HG03432 (cell line): ENCODE measurements at regions not wholly inside any gene's neighbourhood (a gene's known extent, or its start where the extent isn't known, plus 50 kb on each side); places are given as distances from the start of the nearest gene placed in this dataset.

Experiments used
- ATAC-seq: cut with Tn5 transposase; IDR thresholded peaks from one replicate; pipeline ENCODE4 v1.9.1; 2021; ENCODE audit warnings: mild to moderate bottlenecking, moderate library complexity; ENCODE audit not compliant: unreplicated experiment

- ATAC-seq: no peak
These were observed 163.5 kb upstream of the LMO4 start for GRCh38 chr1:87165177-87165576.

- ATAC-seq: no peak
These were observed 161.4 kb upstream of the LMO4 start for GRCh38 chr1:87167157-87167789.

GRCh38 chr1:87167848-87168525 lies 160.7 kb upstream of the LMO4 start:
- no peak for ATAC-seq

- no peak for ATAC-seq
These were observed 159.3 kb upstream of the LMO4 start for GRCh38 chr1:87169263-87169910.

- ATAC-seq: no peak
These were observed 158.5 kb upstream of the LMO4 start for GRCh38 chr1:87170157-87170556.

- no peak for ATAC-seq
These were observed 157.6 kb upstream of the LMO4 start for GRCh38 chr1:87170931-87171598.

GRCh38 chr1:87173231-87173630 lies 155.4 kb upstream of the LMO4 start:
- no peak for ATAC-seq

- ATAC-seq: no peak
These were observed 153.9 kb upstream of the LMO4 start for GRCh38 chr1:87174724-87175245.

GRCh38 chr1:87176087-87176486 lies 152.6 kb upstream of the LMO4 start:
- ATAC-seq: no peak

- no peak for ATAC-seq
These were observed 152.2 kb upstream of the LMO4 start for GRCh38 chr1:87176514-87176913.

- ATAC-seq: no peak
These were observed 150.2 kb upstream of the LMO4 start for GRCh38 chr1:87178441-87178840.

- ATAC-seq: no peak
These were observed 149.4 kb upstream of the LMO4 start for GRCh38 chr1:87179076-87179810.

GRCh38 chr1:87179851-87180519 lies 148.7 kb upstream of the LMO4 start:
- no peak for ATAC-seq

- no peak for ATAC-seq
These were observed 148.0 kb upstream of the LMO4 start for GRCh38 chr1:87180682-87181081.

- ATAC-seq: no peak
These were observed 146.1 kb upstream of the LMO4 start for GRCh38 chr1:87182611-87183010.

GRCh38 chr1:87185077-87185476 lies 143.6 kb upstream of the LMO4 start:
- ATAC-seq: no peak

GRCh38 chr1:87186346-87186745 lies 142.3 kb upstream of the LMO4 start:
- no peak for ATAC-seq

GRCh38 chr1:87188640-87189039 lies 140.0 kb upstream of the LMO4 start:
- no peak for ATAC-seq

- ATAC-seq: no peak
These were observed 138.3 kb upstream of the LMO4 start for GRCh38 chr1:87190402-87190801.

- no peak for ATAC-seq
These were observed 137.0 kb upstream of the LMO4 start for GRCh38 chr1:87191646-87192045.
